ENCODE measurements at regions not wholly inside any gene's neighbourhood (a gene's known extent, or its start where the extent isn't known, plus 50 kb on each side); places are given as distances from the start of the nearest gene placed in this dataset.
"Not testable (repeated sequence)": the region's sequence is repeated elsewhere in the genome, so short reads cannot be mapped to it uniquely, and the experiment has no call there.

- no peaks in the 10 kb centered on the region for H3K9me3 ChIP-seq (ENCODE audit: control insufficient read depth in 1 of 2, low read length in 2 of 2)
- peaks cover 0 to 4% of the 10 kb centered on the region in 2 donors for H3K4me1 ChIP-seq (ENCODE audit: control insufficient read depth in 1 of 2, insufficient read depth in 2 of 2, low read length in 2 of 2)
- H3K9ac ChIP-seq (ENCODE audit: low read depth in 1 of 2, low read length in 2 of 2), result no peak overlapping the region
- H3K27ac ChIP-seq (ENCODE audit: low read depth, low read length), result no peak overlapping the region
- H3K27me3 ChIP-seq (ENCODE audit: control insufficient read depth in 1 of 2, insufficient read depth in 2 of 2, low read length in 2 of 2), result no peaks in the 10 kb centered on the region
- H3K36me3 ChIP-seq (ENCODE audit: control insufficient read depth in 1 of 2, insufficient read depth in 2 of 2, low read length in 2 of 2), result no peaks in the 10 kb centered on the region
- H3K4me3 ChIP-seq (ENCODE audit: low read depth in 1 of 2, low read length in 2 of 2), result no peak overlapping the region
These were observed 210.7 kb upstream of the TNC start for GRCh38 chr9:115328677-115329076.

DNA sequence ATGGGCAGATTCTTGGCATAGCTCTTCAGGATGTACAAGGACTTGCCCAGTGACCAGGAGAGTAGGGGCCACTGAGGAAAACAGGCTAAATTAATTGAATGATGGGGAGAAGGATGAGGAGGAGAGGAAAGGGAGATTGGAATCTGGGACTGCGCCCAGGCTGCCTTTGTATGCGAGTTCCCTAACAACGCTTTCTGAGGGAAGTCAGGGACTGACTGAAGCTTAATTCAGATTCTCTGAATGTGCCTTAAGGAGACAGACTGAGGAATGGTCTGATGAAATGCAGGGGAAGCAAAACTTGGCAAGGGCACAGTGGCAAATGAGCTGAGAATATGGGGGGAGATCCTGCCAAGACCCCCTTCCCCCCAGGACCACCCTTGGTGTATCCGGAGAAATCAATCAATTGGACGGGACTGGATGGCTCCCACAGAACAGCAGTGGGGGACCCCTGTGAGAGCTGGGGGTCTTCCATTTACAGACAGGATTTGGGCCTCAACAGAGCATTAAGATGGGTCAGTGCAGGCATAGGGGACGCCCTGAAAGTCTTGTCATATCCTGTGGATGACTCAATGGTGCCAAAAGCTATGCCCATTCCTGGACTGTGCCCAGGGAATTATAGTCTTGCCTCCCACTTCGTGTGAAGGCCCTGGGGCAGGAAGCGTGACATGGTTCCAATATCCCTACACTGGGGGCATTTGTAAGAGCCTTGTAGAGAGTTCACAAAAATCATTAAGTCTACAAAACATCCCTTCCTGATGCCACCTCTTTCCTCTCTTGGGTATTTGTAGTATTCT is 215.5 kb upstream of the TNC start:
- Histone ChIP-seq H3K4me3 (ENCODE audit: low read depth in 1 of 2, low read length in 2 of 2) (no peak overlapping the region), H3K4me1 (ENCODE audit: control insufficient read depth in 1 of 2, insufficient read depth in 2 of 2, low read length in 2 of 2) (no peaks in the 10 kb centered on the region), H3K36me3 (ENCODE audit: control insufficient read depth in 1 of 2, insufficient read depth in 2 of 2, low read length in 2 of 2) (no peaks in the 10 kb centered on the region), H3K27me3 (ENCODE audit: control insufficient read depth in 1 of 2, insufficient read depth in 2 of 2, low read length in 2 of 2) (no peaks in the 10 kb centered on the region), H3K9me3 (ENCODE audit: control insufficient read depth in 1 of 2, low read length in 2 of 2) (no peaks in the 10 kb centered on the region), H3K9ac (ENCODE audit: low read depth in 1 of 2, low read length in 2 of 2) (no peak overlapping the region), H3K27ac (ENCODE audit: low read depth, low read length) (no peak overlapping the region)

- H3K27me3 ChIP-seq (ENCODE audit: control insufficient read depth in 1 of 2, insufficient read depth in 2 of 2, low read length in 2 of 2), result no peaks in the 10 kb centered on the region
- no peaks in the 10 kb centered on the region for H3K9me3 ChIP-seq (ENCODE audit: control insufficient read depth in 1 of 2, low read length in 2 of 2)
- no peak overlapping the region for H3K4me3 ChIP-seq (ENCODE audit: low read depth in 1 of 2, low read length in 2 of 2)
- H3K36me3 ChIP-seq (ENCODE audit: control insufficient read depth in 1 of 2, insufficient read depth in 2 of 2, low read length in 2 of 2), result no peaks in the 10 kb centered on the region
- H3K27ac ChIP-seq (ENCODE audit: low read depth, low read length), result no peak overlapping the region
- H3K9ac ChIP-seq (ENCODE audit: low read depth in 1 of 2, low read length in 2 of 2), result no peak overlapping the region
- H3K4me1 ChIP-seq (ENCODE audit: control insufficient read depth in 1 of 2, insufficient read depth in 2 of 2, low read length in 2 of 2), result no peaks in the 10 kb centered on the region
These were observed 217.5 kb upstream of the TNC start for GRCh38 chr9:115335439-115335838.

DNA sequence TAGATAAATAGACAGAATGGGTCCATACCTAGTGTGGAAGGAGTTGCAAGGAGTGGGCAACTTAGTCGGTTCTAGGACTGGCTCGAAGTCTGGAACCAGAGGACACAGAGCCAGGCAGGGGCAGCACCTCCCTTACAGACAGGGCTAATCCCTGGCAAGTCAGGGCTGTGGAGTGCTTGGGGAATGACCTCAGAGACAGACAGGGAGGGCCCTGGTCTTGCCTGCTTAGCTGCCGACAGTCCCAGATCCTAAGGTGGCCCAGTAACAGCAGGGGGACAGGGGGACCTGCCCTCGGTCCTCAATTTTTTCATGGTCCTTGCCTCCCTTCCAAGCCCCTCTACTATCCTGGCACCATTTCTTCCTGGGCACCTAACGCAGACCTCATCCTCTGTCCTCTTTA is 222.4 kb upstream of the TNC start:
- H3K27me3 ChIP-seq (ENCODE audit: control insufficient read depth in 1 of 2, insufficient read depth in 2 of 2, low read length in 2 of 2), result no peaks in the 10 kb centered on the region
- no peaks in the 10 kb centered on the region for H3K9me3 ChIP-seq (ENCODE audit: control insufficient read depth in 1 of 2, low read length in 2 of 2)
- no peaks in the 10 kb centered on the region for H3K4me1 ChIP-seq (ENCODE audit: control insufficient read depth in 1 of 2, insufficient read depth in 2 of 2, low read length in 2 of 2)
- no peaks in the 10 kb centered on the region for H3K36me3 ChIP-seq (ENCODE audit: control insufficient read depth in 1 of 2, insufficient read depth in 2 of 2, low read length in 2 of 2)
- no peak overlapping the region for H3K27ac ChIP-seq (ENCODE audit: low read depth, low read length)
- H3K4me3 ChIP-seq (ENCODE audit: low read depth in 1 of 2, low read length in 2 of 2), result no peak overlapping the region
- no peak overlapping the region for H3K9ac ChIP-seq (ENCODE audit: low read depth in 1 of 2, low read length in 2 of 2)

GRCh38 chr9:115341426-115341825 is 223.5 kb upstream of the TNC start:
- Histone ChIP-seq H3K4me1 (ENCODE audit: control insufficient read depth in 1 of 2, insufficient read depth in 2 of 2, low read length in 2 of 2) (no peaks in the 10 kb centered on the region), H3K9me3 (ENCODE audit: control insufficient read depth in 1 of 2, low read length in 2 of 2) (no peaks in the 10 kb centered on the region), H3K36me3 (ENCODE audit: control insufficient read depth in 1 of 2, insufficient read depth in 2 of 2, low read length in 2 of 2) (no peaks in the 10 kb centered on the region), H3K4me3 (ENCODE audit: low read depth in 1 of 2, low read length in 2 of 2) (no peak overlapping the region), H3K27me3 (ENCODE audit: control insufficient read depth in 1 of 2, insufficient read depth in 2 of 2, low read length in 2 of 2) (no peaks in the 10 kb centered on the region), H3K9ac (ENCODE audit: low read depth in 1 of 2, low read length in 2 of 2) (no peak overlapping the region), H3K27ac (ENCODE audit: low read depth, low read length) (no peak overlapping the region)

DNA sequence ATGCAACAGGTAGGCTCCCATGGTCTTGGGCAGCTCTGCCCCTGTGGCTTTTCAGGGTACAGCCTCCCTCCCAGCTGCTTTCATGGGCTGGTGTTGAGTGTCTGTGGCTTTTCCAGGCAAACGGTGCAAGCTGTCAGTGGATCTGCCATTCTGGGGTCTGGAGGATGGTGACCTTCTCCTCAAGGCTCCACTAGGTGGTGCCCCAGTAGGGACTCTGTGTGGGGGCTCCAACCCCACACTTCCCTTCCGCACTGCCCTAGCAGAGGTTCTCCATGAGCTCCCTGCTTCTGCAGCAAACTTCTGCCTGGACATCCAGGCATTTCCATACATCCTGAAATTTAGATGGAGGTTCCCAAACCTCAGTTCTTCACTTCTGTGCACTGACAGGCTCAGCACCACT is 229.8 kb upstream of the TNC start:
- not testable (repeated sequence) for H3K36me3 ChIP-seq (ENCODE audit: control insufficient read depth in 1 of 2, insufficient read depth in 2 of 2, low read length in 2 of 2); H3K4me1 ChIP-seq (ENCODE audit: control insufficient read depth in 1 of 2, insufficient read depth in 2 of 2, low read length in 2 of 2); H3K9ac ChIP-seq (ENCODE audit: low read depth in 1 of 2, low read length in 2 of 2); H3K4me3 ChIP-seq (ENCODE audit: low read depth in 1 of 2, low read length in 2 of 2); H3K27me3 ChIP-seq (ENCODE audit: control insufficient read depth in 1 of 2, insufficient read depth in 2 of 2, low read length in 2 of 2); H3K9me3 ChIP-seq (ENCODE audit: control insufficient read depth in 1 of 2, low read length in 2 of 2); H3K27ac ChIP-seq (ENCODE audit: low read depth, low read length)

DNA sequence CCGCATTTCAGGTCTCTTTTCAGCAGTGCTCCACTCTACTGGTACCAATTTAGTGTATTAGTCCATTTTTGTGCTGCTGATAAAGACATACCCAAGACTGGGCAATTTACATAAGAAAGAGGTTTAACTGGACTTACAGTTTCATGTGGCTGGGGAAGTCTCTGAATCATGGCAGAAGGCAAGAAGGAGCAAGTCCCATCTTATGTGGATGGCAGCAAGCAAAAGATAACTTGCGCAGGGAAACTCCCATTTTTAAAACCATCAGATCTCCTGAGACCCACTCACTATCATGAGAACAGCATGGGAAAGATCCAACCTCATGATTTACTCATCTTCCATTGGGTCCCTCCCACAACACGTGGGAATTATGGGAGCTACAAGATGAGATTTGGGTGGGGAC is 231.0 kb upstream of the TNC start:
- not testable (repeated sequence) for H3K4me1 ChIP-seq (ENCODE audit: control insufficient read depth in 1 of 2, insufficient read depth in 2 of 2, low read length in 2 of 2); H3K4me3 ChIP-seq (ENCODE audit: low read depth in 1 of 2, low read length in 2 of 2); H3K9ac ChIP-seq (ENCODE audit: low read depth in 1 of 2, low read length in 2 of 2); H3K9me3 ChIP-seq (ENCODE audit: control insufficient read depth in 1 of 2, low read length in 2 of 2); H3K27ac ChIP-seq (ENCODE audit: low read depth, low read length); H3K27me3 ChIP-seq (ENCODE audit: control insufficient read depth in 1 of 2, insufficient read depth in 2 of 2, low read length in 2 of 2); H3K36me3 ChIP-seq (ENCODE audit: control insufficient read depth in 1 of 2, insufficient read depth in 2 of 2, low read length in 2 of 2)

GRCh38 chr9:115349542-115349941 is 231.6 kb upstream of the TNC start:
- Histone ChIP-seq H3K27me3 (ENCODE audit: control insufficient read depth in 1 of 2, insufficient read depth in 2 of 2, low read length in 2 of 2) (no peaks in the 10 kb centered on the region), H3K9me3 (ENCODE audit: control insufficient read depth in 1 of 2, low read length in 2 of 2) (no peaks in the 10 kb centered on the region), H3K27ac (ENCODE audit: low read depth, low read length) (no peak overlapping the region), H3K9ac (ENCODE audit: low read depth in 1 of 2, low read length in 2 of 2) (no peak overlapping the region), H3K4me3 (ENCODE audit: low read depth in 1 of 2, low read length in 2 of 2) (no peak overlapping the region), H3K36me3 (ENCODE audit: control insufficient read depth in 1 of 2, insufficient read depth in 2 of 2, low read length in 2 of 2) (no peaks in the 10 kb centered on the region), H3K4me1 (ENCODE audit: control insufficient read depth in 1 of 2, insufficient read depth in 2 of 2, low read length in 2 of 2) (no peaks in the 10 kb centered on the region)

DNA sequence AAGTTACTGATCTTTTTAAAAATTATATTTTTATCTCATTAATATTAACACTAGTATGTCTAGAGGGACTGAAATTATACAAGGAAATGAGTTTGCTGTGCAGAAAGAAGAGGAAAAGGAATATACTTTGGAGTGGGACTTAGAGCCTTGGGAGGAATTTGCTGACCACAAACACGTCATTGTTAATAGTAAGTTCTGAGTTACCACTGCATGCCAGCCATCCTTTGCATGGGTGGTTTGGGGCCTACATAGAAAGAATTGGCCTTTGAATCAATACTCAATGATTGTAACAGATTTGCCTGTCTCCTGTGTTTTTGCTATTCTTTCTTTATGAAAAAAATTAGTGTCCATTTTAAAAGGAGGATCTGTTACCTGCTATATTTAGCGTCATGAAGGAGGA is 232.6 kb upstream of the TNC start:
- Histone ChIP-seq H3K4me3 (ENCODE audit: low read depth in 1 of 2, low read length in 2 of 2) (no peak overlapping the region), H3K27me3 (ENCODE audit: control insufficient read depth in 1 of 2, insufficient read depth in 2 of 2, low read length in 2 of 2) (no peaks in the 10 kb centered on the region), H3K9me3 (ENCODE audit: control insufficient read depth in 1 of 2, low read length in 2 of 2) (no peaks in the 10 kb centered on the region), H3K36me3 (ENCODE audit: control insufficient read depth in 1 of 2, insufficient read depth in 2 of 2, low read length in 2 of 2) (no peaks in the 10 kb centered on the region), H3K27ac (ENCODE audit: low read depth, low read length) (no peak overlapping the region), H3K4me1 (ENCODE audit: control insufficient read depth in 1 of 2, insufficient read depth in 2 of 2, low read length in 2 of 2) (no peaks in the 10 kb centered on the region), H3K9ac (ENCODE audit: low read depth in 1 of 2, low read length in 2 of 2) (no peak overlapping the region)

DNA sequence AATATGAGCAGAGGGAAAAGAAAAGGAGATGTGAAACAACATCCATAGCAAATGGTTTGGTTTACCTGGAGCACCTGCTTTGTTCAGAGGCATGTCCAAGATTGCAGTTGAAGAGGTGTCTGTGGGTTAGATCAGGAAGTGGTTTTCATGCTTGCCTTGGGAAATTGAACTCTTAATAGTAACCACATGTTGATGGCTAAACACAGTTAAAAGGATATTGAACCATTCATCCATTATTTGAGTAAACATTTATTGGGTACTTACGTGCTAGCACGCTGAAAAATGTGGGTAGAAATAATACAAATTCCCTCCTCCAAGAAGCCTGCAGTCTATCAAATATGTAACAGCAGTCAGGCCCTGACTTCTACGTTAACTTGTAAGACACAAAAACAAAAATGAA is 235.7 kb upstream of the TNC start:
- no peaks in the 10 kb centered on the region for H3K9me3 ChIP-seq (ENCODE audit: control insufficient read depth in 1 of 2, low read length in 2 of 2)
- H3K4me3 ChIP-seq (ENCODE audit: low read depth in 1 of 2, low read length in 2 of 2), result no peak overlapping the region
- H3K9ac ChIP-seq (ENCODE audit: low read depth in 1 of 2, low read length in 2 of 2), result no peak overlapping the region
- no peaks in the 10 kb centered on the region for H3K36me3 ChIP-seq (ENCODE audit: control insufficient read depth in 1 of 2, insufficient read depth in 2 of 2, low read length in 2 of 2)
- no peak overlapping the region for H3K27ac ChIP-seq (ENCODE audit: low read depth, low read length)
- H3K4me1 ChIP-seq (ENCODE audit: control insufficient read depth in 1 of 2, insufficient read depth in 2 of 2, low read length in 2 of 2), result no peaks in the 10 kb centered on the region
- no peaks in the 10 kb centered on the region for H3K27me3 ChIP-seq (ENCODE audit: control insufficient read depth in 1 of 2, insufficient read depth in 2 of 2, low read length in 2 of 2)

DNA sequence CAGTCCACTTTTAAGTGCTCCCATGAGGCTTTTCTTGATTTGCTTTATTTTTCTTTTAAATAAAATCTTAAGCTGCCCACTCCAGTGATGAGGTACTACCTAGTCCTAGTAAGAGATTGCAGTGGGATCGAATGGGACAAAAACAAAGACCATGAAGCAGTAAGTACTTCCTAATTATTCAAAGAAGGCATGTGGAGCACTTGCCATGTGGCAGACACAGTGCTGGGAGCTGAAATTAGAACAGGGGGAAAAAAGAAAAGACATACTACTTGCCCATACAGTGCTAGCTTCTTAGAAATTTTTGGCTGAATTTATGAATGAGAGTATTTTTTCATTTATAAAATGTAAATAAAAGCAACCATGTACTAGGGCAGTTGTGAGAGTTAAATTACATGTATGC is 239.9 kb upstream of the TNC start:
- Histone ChIP-seq H3K9ac (ENCODE audit: low read depth in 1 of 2, low read length in 2 of 2) (no peak overlapping the region), H3K36me3 (ENCODE audit: control insufficient read depth in 1 of 2, insufficient read depth in 2 of 2, low read length in 2 of 2) (no peaks in the 10 kb centered on the region), H3K4me3 (ENCODE audit: low read depth in 1 of 2, low read length in 2 of 2) (no peak overlapping the region), H3K9me3 (ENCODE audit: control insufficient read depth in 1 of 2, low read length in 2 of 2) (no peaks in the 10 kb centered on the region), H3K27ac (ENCODE audit: low read depth, low read length) (no peak overlapping the region), H3K4me1 (ENCODE audit: control insufficient read depth in 1 of 2, insufficient read depth in 2 of 2, low read length in 2 of 2) (no peaks in the 10 kb centered on the region), H3K27me3 (ENCODE audit: control insufficient read depth in 1 of 2, insufficient read depth in 2 of 2, low read length in 2 of 2) (no peaks in the 10 kb centered on the region)
